HG03159 (cell line): ENCODE measurements at regions not wholly inside any gene's neighbourhood (a gene's known extent, or its start where the extent isn't known, plus 50 kb on each side); places are given as distances from the start of the nearest gene placed in this dataset.
"Not testable (repeated sequence)": the region's sequence is repeated elsewhere in the genome, so short reads cannot be mapped to it uniquely, and the experiment has no call there.

Experiments
- ATAC-seq: cut with Tn5 transposase; IDR thresholded peaks from one replicate; pipeline ENCODE4 v1.9.1; 2021; ENCODE audit warnings: mild to moderate bottlenecking, moderate library complexity; ENCODE audit not compliant: unreplicated experiment

DNA sequence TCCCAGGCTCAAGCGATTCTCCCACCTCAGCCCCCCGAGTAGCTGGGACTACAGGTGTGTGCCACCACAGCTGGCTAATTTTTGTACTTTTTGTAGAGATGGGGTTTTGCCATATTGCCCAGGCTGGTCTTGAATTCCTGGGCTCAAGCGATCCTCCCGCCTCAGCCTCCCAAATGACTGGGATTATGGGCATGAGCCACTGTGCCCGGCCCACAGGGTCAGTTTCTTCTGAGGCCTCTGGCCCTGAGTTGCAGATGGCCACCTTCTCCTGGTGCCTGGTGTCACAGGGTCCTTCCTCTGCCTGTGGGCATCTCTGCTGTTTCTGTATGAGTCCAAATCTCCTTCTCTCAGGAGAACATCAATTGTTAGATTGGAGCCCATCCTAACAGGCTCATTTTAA lies 121.4 kb upstream of the TNRC6C start:
- ATAC-seq: not testable (repeated sequence)

DNA sequence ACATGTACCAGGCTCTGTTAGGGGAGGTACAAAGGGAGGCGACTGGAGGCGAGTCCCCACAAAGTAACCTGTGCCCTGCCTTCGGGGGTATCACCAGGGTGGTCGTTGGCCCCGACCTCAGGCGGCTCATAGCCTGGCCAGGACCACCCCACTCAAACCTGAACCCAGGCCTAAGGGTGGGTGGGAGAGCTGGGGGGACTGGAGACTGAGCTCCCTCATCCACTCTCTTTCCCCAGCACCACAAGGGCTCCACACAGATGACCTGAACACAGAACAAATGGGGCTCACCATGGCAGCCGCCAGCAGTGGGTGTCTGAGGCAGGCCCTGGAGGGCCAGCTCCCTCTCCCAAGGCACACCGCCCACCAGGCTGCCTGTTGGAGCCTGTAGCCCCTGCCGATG lies 120.6 kb upstream of the TNRC6C start:
- ATAC-seq: no peak

DNA sequence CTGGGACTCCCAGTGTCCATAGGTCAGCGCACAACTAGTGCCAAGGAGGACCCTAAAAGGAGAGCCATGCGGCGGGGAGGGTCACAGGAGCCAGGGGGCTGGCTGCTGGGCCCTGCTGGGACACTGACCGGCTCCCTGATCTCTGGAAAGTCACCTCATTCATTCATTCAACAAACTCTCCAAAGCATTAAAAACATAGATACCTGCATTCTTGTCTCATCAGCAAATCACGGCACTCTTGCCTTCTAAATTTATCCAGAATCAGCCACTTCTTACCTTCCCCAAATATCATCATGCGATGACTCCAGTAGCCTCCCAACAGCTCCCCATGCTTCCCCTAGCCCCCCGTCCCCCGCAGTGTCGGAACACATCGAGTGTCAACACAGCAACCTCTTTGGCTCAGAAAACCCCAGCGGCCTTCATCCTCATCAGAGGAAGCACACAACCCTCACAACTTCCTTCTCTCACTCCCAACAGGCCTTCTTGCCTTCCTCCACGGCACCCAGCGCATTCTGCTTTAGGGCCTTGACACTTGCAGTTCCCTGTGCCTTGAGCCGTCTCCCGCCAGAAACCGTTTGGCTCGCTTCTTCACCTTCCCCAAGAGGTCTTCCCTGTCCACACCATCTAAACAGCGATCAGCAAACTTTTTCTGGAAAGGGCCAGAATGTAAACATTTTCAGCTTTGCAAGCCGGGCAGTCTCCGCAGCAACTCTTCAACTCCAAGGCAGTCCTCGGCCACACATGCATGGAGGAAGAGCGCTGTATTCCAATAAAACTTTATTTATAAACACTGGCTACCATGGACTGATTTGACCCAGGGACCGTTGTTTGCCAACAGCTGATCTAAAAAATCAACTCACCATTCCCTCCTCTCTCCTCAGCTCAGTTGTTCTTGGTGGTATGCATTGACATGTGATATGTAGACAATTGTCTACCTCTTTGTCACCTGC lies 119.5 kb upstream of the TNRC6C start:
- ATAC-seq: no peak

DNA sequence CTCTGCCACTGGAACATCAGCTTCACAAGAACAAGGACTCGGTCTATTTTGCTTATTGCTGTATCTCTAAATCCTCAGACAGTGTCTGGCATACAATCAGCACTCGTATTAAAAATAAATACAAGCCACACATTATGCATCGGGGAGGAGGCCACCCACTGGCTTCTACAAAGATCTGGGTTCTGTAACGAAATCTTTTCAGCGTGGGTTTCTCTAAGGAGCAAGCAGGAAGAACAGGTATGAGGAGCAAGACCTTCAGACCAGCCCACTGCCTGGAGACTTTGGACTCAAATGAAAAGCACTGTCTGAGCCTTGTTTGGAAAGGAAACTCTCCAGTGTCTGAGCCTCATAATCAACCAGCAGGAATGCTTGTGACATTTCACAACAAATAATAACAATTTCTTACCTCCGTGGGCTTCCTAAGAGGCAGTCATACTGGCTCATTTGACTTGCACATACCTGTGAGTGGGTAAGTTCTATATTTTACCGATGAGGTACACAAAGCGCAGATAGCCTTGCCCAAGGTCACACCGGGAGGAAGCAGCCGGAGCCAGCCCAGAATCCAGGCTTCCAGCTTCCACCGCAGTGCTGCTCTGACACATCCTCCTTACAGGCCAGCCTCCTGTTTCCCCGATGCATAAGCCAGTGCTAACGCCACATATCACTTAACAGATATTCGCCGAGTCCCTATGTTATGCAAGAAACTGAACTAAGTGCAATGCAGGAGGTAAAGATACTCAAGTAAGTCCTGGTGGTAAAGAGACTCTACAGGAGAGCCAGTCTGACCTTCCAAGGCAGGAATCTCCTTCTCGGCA lies 118.6 kb upstream of the TNRC6C start:
- ATAC-seq: no peak

DNA sequence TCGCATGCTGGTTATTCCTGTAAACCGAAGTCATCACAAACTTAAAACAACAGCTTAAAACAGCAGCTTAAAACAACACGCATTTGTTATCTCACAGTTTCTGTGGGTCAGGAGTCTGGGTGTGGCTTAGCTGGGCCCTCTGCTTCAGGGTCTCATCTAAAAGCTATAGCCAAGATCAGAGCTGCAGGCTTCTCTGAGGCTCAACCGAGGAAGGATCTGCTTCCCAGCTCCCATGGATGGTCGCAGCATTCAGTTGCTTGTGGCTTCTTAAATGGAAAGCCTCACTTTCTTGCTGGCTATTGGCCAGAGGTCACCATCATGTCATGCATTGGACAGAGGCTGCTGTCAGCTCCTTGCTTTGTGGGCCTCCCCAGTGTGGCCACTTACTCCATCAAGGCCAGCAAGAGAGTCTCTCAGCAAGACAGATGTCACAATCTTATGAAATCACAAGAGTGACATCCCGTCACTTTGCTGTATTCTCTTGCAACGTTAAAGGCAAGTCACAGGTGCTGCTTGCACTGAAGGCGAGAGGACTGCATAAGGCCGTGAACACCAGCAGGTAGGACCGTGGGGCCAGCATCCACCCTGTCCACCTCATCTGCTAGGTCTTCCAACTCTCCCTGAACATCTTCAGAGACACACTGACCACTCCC lies 117.9 kb upstream of the TNRC6C start:
- no peak for ATAC-seq

DNA sequence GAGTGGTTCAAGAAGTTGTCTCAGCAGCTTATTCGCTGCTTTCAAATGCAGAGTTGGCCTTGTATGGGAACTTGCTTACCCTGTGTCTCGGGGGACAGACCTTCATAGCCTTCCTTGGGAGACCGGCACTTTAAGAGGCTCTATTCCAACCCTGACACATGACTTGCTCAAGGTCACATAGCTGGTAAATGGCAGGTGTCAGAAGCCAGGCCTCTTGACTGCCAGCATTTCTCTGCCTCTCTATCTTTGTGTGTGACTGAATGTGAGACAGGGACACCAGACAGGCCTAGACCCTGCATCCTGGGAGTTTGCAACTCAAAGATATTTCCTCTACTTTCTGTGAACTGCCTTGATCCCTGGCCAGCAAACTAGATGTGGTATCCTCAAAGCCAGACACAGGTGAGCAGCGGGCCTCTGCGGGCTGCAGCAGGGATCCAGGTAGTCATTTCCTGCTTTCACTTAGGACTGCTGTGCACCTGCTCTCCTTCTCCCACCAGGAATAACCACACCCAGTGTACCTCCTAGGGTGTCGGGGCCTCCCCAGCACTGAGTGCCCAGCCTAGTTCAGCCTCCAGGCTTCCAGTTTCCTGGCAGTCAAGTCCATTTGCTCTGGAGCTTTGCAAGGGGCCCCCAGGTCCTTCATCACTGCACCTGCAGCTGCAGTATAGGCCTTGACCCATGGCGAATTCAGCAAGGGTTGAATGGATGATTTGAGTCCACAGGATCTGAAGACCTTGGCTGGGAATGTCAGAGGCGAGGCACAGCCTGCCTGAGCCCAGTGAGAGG lies 116.6 kb upstream of the TNRC6C start:
- no peak for ATAC-seq

DNA sequence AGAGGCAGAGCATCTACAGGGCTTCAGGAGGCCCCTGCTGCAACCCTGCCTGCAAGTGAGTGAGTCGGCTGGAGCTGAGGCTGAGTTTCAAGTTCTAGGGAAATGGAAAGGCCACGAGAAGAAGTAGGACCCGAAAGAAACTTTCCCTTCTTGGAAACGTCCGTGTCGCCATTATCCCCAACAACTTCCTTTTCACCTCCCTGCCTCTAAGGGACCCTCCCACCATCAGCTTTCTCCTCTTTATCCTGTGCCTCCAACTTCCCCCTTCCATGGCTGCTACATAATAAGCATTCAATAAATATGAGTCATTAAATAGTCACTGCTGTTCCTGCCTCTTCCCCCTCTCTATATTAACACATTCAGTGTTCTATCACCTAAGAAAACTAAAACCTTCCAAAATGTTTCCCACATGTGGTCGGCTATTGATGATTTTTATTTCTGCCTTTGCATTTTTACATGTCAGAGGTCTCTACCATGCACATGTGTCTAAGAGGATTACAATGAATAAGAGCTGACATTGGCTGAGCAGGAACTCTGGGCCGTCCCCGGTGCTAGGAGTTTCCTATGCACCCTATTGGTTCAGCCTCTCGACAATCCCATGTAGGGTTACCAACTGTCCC lies 115.9 kb upstream of the TNRC6C start:
- no peak for ATAC-seq

DNA sequence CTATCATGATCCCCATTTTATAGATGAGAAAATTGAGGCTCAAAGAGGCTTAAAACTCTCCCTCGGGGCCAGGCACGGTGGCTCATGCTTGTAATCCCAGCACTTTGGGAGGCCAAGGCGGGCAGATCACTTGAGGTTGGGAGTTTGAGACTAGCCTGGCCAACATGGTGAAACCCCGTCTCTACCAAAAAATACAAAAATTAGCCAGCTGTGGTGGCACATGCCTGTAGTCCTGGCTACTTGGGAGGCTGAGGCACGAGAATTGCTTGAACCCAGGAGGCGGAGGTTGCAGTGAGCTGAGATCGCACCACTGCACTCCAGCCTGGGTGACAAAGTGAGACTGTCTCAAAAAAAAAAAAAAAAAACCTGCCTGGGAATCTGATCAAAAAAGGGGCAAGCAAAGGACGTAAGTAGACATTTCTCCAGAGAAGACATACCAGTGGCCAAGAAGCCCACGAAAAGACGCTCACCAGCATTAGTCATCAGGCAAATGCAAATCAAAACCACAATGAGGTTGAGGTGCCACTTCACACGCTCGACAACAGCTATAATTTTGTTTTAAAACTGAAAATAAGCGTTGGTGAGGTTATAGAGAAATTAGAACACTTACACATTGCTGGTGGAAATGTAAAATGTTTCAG lies 115.1 kb upstream of the TNRC6C start:
- not testable (repeated sequence) for ATAC-seq

DNA sequence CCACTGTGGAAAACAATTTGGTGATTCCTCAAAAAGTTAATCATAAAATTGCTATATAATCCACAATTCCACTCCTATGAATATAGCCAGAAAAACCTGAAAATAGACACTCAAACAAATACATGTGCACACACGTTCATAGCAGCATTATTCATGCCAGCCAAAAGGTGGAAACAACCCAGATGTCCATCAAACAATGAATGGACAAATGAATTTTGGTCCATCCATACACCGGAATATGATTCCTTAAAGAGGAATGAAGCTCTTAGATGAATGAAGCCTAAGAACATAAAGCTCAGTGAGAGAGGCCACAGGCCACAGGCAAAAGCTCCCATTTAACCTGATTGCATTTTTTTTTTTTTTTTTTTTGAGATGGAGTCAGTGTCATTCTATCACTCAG lies 114.6 kb upstream of the TNRC6C start:
- ATAC-seq: no peak

DNA sequence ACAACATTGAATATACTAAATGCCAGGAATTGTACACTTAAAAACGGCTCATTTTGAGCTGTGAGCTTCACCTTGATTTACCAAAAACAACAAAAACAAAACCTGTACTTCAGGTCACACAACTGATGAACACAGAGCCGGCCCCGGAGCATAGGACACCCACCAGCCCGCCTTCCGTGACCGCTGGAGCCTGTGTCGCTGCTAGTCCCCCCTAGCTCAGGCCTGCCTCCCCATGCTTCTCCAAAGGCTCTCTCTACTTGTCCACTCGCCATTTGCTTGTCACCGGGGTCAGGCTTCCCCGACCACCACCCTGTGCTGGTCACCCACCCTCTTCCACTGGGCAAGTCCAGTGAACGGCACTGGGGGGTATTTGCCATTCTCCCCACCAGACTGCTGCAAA lies 113.8 kb upstream of the TNRC6C start:
- ATAC-seq: no peak

DNA sequence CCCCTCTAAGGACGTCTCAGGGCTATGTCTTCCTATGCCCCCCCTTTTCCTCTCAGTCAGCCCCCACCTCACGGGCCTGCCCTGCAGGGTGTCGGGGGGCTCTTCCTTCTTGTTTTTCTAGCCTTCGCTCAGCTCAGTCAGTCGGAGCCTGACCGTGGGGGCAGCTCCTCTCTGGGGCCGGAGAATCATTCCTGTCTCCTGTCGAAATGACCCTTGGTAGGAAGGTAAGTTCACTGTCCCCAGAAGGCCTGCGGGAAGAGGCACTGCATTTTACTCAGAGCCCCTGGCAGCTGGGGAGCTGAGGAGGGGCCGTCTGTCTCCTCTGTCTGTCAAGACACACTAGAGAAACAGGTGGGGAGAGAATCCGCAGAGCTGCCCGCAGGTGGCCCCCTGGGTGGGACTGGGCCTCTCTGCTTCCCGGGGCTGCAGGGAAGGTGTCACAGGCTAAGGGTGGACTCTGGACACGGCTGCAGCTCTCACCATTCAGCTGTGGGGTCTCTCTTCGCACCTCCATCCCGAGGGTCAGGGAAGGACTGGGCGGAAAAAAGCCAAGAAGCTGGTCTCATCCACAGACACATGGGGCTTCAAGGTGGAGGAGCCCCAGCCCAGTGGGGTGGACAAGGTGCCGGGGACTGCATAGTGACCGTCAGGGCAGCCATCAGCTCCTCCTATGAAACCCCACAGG lies 112.8 kb upstream of the TNRC6C start:
- ATAC-seq: no peak

DNA sequence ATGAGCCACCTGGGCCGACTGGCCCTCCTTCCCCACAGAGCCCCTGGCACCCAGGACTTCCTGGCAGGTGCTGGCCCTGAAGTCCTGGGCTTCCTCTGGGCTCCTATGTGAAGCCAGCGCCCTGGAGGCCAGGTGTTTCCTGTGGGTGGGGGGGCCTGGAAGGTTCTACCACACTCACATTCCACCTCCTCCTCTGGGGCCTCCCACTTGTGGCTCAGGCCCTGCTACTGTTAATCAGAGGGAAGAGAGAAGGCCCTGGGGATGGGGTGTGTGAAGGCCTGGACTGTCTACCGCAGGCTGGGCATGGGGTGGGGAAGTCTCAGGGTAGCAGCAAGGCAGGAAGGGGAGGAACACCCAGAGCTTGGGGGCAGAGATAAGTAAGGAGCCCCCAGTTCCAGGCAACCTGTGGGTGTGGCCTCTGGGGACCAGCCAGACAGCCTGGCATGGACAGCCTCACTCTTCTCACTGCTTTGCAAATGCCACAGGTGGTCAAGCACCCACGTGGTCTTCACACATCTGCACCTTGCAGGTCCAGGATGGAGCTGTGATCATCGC lies 111.9 kb upstream of the TNRC6C start:
- ATAC-seq: no peak

DNA sequence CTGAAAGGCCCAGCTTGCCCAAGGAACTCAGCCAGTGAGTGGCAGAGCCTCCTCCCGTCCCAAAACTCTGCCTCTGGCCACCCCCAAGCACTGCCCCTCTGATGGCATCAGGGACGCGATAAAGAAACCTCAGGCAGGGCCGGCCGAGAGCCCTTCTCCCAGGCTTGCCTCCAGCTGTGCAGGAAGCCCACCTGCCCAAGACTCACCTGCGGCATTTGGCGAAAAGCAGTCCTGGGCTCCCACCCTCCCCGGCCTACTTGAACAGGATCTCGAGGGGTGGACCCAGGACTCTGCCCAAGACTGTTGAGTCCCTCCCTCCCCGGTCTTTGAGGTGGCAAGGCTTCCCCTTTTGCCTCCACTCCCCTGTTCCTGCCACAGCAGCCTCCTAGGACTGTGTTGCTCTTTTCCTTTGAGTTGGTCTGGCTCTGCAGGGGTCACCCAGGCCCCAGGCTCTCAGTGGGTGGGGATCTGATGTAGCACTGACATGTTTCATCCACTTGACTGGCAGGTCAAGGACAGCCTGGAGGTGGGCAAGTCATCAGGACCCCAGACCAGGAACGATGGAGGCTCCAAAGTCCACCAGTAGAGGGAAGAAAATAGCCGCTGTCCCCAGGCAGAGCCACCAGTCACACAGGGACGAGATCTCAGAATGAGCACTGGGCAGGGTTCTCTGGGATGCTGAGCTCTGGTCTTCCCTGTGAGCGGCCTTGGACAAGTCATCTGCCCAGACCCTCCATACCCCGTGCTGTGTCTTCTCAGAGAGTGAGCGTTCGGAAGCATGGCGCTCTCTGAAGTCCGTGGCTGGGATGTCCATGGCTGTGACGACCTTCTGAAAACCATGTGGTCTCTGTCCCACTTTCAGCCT lies 111.0 kb upstream of the TNRC6C start:
- no peak for ATAC-seq

DNA sequence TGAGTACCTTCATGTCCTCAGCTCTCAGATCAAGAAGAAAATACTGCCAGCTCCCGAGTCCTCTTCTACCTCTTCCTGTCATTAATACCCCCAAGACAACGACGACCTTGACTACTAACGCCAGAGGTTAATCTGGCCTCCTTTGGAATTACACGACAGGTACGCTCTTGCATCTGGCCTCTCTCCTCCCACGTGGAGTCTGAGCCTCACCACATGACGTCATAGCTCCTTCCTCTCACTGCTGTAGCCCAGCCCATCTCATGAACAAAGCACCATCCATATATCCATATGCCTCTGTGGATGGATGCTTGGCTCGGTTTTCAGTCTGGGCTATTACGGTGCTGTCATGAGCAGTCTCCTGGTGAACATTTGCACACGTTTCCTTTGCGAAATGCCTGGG lies 110.2 kb upstream of the TNRC6C start:
- no peak for ATAC-seq

DNA sequence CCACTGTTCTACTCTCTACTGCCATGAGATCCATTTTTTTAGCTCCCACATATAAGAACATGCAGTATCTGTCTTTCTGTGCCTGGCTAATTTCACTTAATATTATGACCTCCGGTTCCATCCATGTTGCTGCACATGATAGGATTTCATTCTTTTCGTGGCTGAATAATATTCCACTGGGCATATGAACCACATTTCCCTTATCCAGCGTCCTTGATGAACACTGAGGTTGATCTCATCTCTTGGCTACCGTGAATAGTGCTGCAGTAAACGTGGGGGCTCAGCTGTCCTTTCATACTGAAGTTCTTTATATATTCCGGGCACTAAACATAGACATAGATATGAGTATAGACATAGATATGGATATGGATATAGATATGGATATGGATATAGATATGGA lies 109.3 kb upstream of the TNRC6C start:
- no peak for ATAC-seq

DNA sequence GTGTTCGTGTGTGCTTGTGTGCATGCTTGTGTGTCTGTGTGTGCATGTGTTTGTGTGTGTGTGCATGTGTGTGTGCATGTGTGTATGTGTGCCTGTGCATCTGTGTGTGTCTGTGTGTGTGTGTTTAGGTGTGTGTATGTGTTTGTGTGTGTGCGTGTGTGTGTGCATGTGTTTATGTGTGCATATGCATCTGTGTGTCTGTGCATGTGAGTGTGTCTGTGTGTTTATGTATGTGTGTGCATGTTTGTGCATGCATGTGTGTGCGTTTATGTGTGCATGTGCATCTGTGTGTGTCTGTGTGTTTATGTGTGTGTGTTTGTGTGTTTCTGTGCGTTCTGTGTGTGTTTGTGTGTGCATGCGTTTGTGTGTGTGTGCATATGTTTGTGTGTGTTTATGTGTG lies 106.6 kb upstream of the TNRC6C start:
- ATAC-seq: no peak

DNA sequence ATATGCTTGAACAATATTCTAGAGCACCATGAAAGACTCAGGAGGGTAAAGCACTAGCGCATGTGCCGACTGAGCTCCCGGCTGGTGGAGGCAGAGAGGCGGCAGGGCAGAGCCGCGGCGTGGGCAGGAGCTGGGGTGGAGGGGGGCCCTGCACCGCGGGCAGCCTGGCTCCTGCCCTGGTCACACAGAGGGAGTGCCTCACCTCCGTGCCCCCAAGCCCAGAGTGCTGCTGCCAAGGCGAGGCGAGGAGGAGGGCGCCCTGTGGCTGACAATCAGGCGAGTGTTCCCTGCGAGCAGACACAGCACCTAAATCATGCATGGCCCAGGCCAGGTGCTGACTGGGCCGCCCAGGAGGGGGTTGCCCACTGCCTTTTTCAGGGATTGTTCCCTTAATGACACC lies 105.8 kb upstream of the TNRC6C start:
- ATAC-seq: no peak
